ACC112 (cell line): ENCODE measurements at regions not wholly inside any gene's neighbourhood (a gene's known extent, or its start where the extent isn't known, plus 50 kb on each side); places are given as distances from the start of the nearest gene placed in this dataset.

Experiments used
- H2AFZ ChIP-seq: fragments of 200-600 bp; sonication (generic); one replicate; pipeline ENCODE4 v1.6.0; 2017; ENCODE audit warnings: antibody characterized with exemption, low read length; ENCODE audit not compliant: unreplicated experiment
- H3K27ac ChIP-seq: fragments of 200-600 bp; sonication (generic); 2 replicates; pipeline ENCODE4 v1.5.1; 2014; ENCODE audit warnings: low read depth, mild to moderate bottlenecking, antibody characterized with exemption, low read length, moderate library complexity
- H3K27me3 ChIP-seq: fragments of 200-600 bp; sonication (generic); 2 replicates; pipeline ENCODE4 v1.6.1; 2014; ENCODE audit warnings: mild to moderate bottlenecking, antibody characterized with exemption, low read length, moderate library complexity, mixed read lengths; ENCODE audit not compliant: insufficient read depth
- H3K36me3 ChIP-seq: fragments of 200-600 bp; sonication (generic); 2 replicates; pipeline ENCODE4 v1.6.1; 2016; ENCODE audit warnings: mild to moderate bottlenecking, antibody characterized with exemption, low read length, moderate library complexity, mixed read lengths; ENCODE audit not compliant: insufficient read depth
- H3K4me1 ChIP-seq: fragments of 200-600 bp; sonication (generic); one replicate; pipeline ENCODE4 v1.6.1; 2016; ENCODE audit warnings: low read length, mixed read lengths; ENCODE audit not compliant: insufficient read depth, unreplicated experiment, control insufficient read depth
- H3K4me3 ChIP-seq: fragments of 200-600 bp; sonication (generic); 2 replicates; pipeline ENCODE4 v1.5.1; 2014; ENCODE audit warnings: mild to moderate bottlenecking, low read depth, low read length
- H3K79me2 ChIP-seq: fragments of 200-600 bp; sonication (generic); one replicate; pipeline ENCODE4 v1.6.0; 2016; ENCODE audit warnings: low read length; ENCODE audit not compliant: control insufficient read depth, unreplicated experiment, insufficient read depth

DNA sequence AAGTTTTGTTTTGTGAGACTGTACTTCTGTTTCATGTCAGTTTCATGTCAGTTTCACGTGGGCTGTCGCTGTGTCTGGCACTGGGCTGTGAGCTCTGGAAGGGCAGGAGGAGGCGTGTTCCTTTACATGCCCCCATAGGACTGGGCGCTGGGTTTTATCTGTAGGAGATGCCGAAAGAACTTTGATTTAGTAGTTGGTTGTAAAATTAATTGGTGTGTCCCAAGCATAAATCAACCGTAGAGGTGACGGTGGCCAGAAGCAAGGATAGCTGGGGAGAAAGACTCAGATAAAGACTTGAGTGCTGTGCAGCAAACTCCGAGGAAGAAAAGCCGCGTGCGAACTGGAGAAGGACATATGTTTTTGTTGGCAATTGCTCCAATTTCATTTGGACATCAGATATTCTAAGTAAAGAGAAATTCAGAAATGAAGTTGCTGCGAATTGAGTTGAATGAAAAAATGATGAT, 182.5 kb downstream of the VRK1 start:
- H3K4me1 ChIP-seq, result no peaks in the 10 kb centered on the region
- no peak overlapping the region for H3K4me3 ChIP-seq
- H3K36me3 ChIP-seq, result no peaks in the 10 kb centered on the region
- H3K27ac ChIP-seq, result no peak overlapping the region
- no peaks in the 10 kb centered on the region for H3K27me3 ChIP-seq
- H2AFZ ChIP-seq, result no peak overlapping the region
- H3K79me2 ChIP-seq, result no peaks in the 10 kb centered on the region

DNA sequence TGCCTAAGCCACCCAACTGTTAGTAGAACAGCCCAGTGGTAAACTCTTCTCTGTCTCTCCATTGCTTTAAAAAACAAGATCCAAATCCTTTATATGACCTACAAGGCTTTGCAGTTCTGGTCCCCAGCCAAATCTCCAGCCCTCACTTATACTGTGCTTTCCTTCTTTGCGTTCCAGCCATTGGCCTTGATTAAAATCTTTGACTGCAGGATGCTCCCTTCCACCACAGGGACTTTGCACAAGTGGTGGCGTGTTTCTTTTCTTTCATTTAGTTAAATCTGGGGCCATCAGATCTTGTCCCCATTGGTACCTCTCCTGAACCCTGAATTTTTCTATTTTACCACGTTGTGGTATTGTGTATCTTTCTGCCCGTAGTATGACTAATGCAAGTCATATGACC, 183.7 kb downstream of the VRK1 start:
- H2AFZ ChIP-seq, result no peak overlapping the region
- H3K36me3 ChIP-seq, result no peaks in the 10 kb centered on the region
- no peak overlapping the region for H3K4me3 ChIP-seq
- H3K79me2 ChIP-seq, result no peaks in the 10 kb centered on the region
- no peak overlapping the region for H3K27ac ChIP-seq
- H3K27me3 ChIP-seq, result no peaks in the 10 kb centered on the region
- H3K4me1 ChIP-seq, result no peaks in the 10 kb centered on the region

DNA sequence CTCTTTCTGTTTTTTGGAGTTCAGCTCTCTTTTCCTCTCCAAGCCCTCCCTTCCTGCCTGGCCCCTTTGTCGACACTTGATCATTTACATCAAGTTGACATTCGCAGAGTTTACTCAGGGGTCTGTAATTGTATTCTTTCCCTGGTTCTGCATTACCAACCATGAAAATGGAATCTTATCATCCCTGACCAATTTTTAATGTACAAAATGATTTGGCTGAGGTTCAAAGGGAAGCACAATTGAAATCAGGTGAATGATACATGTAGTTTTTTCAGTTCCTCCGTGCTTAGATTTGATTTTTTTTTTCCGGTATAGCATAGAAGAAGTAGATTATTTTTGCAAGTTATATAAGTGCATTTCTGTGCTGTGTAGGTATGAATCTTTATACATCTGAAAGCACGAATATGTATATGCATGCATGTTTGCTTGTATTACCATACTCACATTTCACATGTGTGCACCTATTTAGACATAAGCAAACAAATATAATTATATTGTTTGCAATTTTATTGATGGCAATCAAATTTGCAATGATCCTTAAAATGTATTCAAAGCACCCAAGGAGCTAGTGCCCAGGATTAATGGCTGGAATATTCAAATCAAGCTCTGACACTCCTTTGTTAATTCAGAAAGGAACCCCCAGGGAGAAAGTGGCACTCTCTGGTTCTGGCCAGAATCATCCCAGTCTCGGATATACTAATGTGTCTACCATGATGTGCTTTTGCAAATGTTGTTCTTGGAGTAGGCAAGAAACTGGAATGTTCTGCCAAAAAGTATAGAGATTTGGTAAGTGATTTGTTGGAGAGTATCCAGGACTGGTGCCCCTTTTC, 189.3 kb downstream of the VRK1 start:
- no peak overlapping the region for H2AFZ ChIP-seq
- H3K4me3 ChIP-seq, result no peak overlapping the region
- H3K27me3 ChIP-seq, result no peaks in the 10 kb centered on the region
- H3K79me2 ChIP-seq, result no peaks in the 10 kb centered on the region
- H3K27ac ChIP-seq, result no peak overlapping the region
- H3K4me1 ChIP-seq, result no peaks in the 10 kb centered on the region
- H3K36me3 ChIP-seq, result no peaks in the 10 kb centered on the region

DNA sequence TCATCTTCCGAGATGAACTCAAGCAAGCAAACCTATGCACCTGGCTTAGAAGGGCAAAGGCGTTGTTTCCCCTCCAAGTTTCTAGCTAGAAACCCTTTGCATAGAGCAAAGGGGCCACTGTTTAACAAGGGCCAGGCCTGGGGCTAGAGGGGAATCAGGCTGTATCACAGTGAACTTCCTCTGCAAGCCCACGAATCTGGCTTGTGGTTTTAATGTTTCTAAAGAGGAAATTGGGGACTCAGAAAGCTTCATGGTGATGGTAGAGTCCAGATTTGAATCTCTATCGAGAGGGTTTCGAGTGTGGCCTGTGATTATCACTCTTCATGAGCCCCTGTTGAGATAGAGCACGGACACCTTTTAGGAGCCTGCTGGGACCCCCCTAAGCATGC, 189.9 kb downstream of the VRK1 start:
- no peak overlapping the region for H2AFZ ChIP-seq
- H3K79me2 ChIP-seq, result no peaks in the 10 kb centered on the region
- no peaks in the 10 kb centered on the region for H3K4me1 ChIP-seq
- H3K36me3 ChIP-seq, result no peaks in the 10 kb centered on the region
- no peaks in the 10 kb centered on the region for H3K27me3 ChIP-seq
- no peak overlapping the region for H3K27ac ChIP-seq
- H3K4me3 ChIP-seq, result no peak overlapping the region

DNA sequence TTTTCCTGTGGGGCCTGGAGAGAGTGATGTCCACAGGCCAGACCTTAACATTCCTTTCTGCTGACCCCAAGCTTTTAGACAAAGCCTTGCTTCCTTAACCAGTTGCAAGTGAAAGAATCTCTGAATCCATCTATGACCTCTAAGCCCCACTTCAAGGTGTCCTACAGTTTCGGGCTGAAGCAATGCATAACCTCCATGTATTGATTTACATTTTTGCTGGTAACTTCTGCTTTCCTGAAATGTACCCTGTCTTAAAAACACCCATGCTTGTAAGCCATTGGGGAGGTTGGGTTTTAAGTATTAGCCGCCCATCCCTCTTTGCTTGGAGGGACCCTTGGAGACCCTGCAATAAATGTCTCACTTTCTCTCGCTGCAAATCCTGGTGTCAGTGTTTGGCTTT, 190.6 kb downstream of the VRK1 start:
- no peak overlapping the region for H2AFZ ChIP-seq
- H3K27me3 ChIP-seq, result no peaks in the 10 kb centered on the region
- no peaks in the 10 kb centered on the region for H3K4me1 ChIP-seq
- no peaks in the 10 kb centered on the region for H3K79me2 ChIP-seq
- no peak overlapping the region for H3K27ac ChIP-seq
- H3K4me3 ChIP-seq, result no peak overlapping the region
- no peaks in the 10 kb centered on the region for H3K36me3 ChIP-seq

DNA sequence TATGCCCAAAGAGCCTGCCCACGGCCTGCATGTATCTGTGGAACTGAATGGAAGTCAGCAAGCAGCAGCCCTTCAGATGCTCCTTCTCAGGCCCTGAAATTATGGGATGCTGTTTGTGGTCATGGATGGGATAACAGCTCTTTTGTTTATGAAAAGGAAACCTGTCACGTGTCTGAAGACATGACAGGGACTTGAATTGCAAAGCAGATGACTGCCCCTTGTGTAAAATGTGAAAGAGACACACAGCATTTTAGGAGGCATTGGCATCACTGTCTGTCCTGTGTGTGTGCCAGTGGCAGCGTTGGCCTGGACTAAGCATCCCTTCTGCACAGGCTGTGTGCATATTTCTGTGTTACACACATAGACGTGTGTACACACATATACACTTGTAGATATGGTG, 192.1 kb downstream of the VRK1 start:
- no peak overlapping the region for H3K4me3 ChIP-seq
- H3K27me3 ChIP-seq, result no peaks in the 10 kb centered on the region
- H2AFZ ChIP-seq, result no peak overlapping the region
- H3K4me1 ChIP-seq, result no peaks in the 10 kb centered on the region
- no peak overlapping the region for H3K27ac ChIP-seq
- no peaks in the 10 kb centered on the region for H3K36me3 ChIP-seq
- H3K79me2 ChIP-seq, result no peaks in the 10 kb centered on the region

DNA sequence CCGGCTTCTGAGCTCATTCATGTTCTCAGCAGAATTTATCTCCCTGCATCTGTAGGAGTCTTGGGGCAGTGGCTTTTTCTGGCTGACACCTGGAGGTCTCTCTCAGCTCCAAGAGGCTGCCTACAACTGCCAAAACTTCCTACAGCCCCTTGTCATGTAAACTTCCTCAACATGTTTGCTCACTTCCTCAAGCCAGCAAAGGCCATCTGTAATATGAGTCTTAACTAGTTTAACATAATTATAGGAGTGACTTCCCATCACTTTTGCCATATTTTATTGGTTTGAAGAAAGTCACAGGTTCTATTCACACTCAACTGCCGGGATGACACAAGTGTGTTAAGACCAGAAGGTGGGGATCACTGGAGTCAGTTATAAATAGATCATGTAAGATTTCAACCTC, 194.0 kb downstream of the VRK1 start:
- Histone ChIP-seq H3K4me1 (no peaks in the 10 kb centered on the region), H3K4me3 (no peak overlapping the region), H3K36me3 (no peaks in the 10 kb centered on the region), H2AFZ (no peak overlapping the region), H3K27me3 (no peaks in the 10 kb centered on the region), H3K79me2 (no peaks in the 10 kb centered on the region), H3K27ac (no peak overlapping the region)

DNA sequence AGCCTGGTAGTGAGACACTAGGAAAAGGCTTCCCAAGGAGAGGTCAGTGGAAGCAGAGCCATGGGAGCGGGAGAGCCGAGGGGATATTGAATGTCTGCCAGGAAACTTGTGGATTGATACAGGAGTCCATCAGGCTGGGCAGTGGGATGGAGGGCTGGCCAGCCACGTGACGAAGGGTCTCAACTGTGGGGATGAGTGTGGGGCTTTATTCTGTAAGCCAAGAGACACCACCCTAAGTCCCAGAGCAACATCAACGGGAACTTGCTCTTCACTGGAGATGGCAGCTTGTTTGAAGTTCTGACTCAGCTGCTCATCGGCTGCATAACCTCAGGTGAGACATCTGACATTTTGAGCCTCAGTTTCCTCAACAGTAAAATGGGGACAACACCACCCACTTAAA, 197.8 kb downstream of the VRK1 start:
- no peak overlapping the region for H3K4me3 ChIP-seq

DNA sequence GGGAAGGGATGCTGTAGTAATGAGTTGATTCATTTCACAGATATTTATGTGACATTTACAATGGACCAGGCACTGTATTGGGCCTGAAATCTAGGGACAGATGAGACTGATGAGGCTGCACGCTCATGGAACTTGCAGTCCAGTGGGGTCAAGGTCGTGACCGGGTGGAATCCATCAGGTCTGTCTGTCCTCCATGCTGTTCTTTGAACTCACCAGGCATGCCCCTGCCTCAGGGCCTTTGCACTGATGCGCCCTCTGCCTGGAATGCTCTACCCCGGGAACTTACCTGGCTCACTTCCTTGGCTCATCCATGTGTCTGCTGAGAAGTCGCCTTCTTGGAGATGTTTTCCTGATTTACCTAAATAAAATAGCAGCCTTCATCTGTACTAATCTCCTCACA, 200.1 kb downstream of the VRK1 start:
- Histone ChIP-seq H3K4me1 (no peaks in the 10 kb centered on the region), H3K36me3 (no peaks in the 10 kb centered on the region), H2AFZ (no peak overlapping the region), H3K27me3 (no peaks in the 10 kb centered on the region), H3K4me3 (no peak overlapping the region), H3K27ac (no peak overlapping the region), H3K79me2 (no peaks in the 10 kb centered on the region)

More for the DNA sequence above, 197.8 kb downstream of the VRK1 start:
- Histone ChIP-seq H3K27me3 (no peaks in the 10 kb centered on the region), H3K4me1 (no peaks in the 10 kb centered on the region), H2AFZ (no peak overlapping the region), H3K36me3 (no peaks in the 10 kb centered on the region), H3K79me2 (no peaks in the 10 kb centered on the region), H3K27ac (no peak overlapping the region)

DNA sequence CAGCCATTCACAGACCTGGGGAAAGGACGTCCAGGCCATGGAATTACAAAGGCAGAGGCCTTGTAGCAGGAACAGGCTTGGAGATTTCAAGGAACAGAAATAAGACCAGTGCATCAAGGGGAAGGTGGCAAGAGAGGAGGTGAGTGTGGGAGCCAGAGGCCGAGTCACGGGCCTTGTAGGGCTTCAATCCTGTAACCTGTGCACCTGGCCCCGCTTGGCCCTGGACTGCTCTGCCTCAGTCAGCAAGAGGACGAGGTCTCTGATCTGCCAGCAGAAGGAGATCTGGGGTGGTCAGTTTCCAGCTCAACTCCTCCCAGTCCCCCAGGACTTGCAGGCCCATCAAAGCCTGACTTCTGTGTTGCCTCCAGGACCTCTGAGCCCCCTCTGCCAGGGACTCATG, 200.8 kb downstream of the VRK1 start:
- no peak overlapping the region for H3K27ac ChIP-seq

DNA sequence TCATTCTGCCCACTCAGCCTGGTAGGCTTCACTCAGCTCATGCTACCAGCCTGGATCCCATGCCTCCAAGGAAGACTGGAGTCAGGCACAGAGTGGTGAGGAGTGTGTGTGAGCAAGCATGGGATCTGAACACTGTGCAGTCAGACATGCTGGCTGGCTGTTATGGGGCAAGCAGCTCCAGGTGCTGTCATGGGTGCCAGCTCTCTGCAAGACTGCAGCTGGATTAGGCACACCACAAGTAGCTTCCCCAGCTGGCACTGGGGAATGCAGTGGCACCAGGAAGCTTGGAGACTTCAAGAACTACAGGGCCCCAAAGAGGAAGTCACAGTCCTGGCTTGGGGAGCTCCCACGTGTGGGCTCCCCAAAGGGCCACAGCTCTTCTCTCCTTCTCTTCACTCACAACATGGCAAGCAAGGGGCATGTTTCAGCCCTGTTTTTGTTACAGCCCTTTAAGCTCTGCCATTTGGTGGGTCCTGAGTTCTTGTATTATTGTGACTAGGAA, 202.5 kb downstream of the VRK1 start:
- H3K27me3 ChIP-seq, result no peaks in the 10 kb centered on the region
- no peaks in the 10 kb centered on the region for H3K36me3 ChIP-seq
- no peak overlapping the region for H3K27ac ChIP-seq
- H3K4me1 ChIP-seq, result no peaks in the 10 kb centered on the region
- H3K79me2 ChIP-seq, result no peaks in the 10 kb centered on the region
- H2AFZ ChIP-seq, result no peak overlapping the region
- no peak overlapping the region for H3K4me3 ChIP-seq

More for the DNA sequence above, 200.8 kb downstream of the VRK1 start:
- H3K4me1 ChIP-seq, result no peaks in the 10 kb centered on the region
- H3K27me3 ChIP-seq, result no peaks in the 10 kb centered on the region
- H3K4me3 ChIP-seq, result no peak overlapping the region
- H3K79me2 ChIP-seq, result no peaks in the 10 kb centered on the region
- no peak overlapping the region for H2AFZ ChIP-seq
- H3K36me3 ChIP-seq, result no peaks in the 10 kb centered on the region
